ENCODE measurements at regions not wholly inside any gene's neighbourhood (a gene's known extent, or its start where the extent isn't known, plus 50 kb on each side); places are given as distances from the start of the nearest gene placed in this dataset.

GRCh38 chr2:107729440-107729839 is 97.3 kb upstream of the RGPD4 start:
- Histone ChIP-seq H3K4me1 (no peaks in the 10 kb centered on the region), H3K27me3 (no peaks in the 10 kb centered on the region), H3K27ac (no peak overlapping the region), H3K9me3 (no peaks in the 10 kb centered on the region), H3K4me3 (no peak overlapping the region), H3K36me3 (no peaks in the 10 kb centered on the region)
- no peak for DNase-seq
- TF ChIP-seq POLR2A (IDR thresholded peaks at IDR 0.05) (no peak), CTCF (IDR thresholded peaks at IDR 0.05) (no peak)

- TF ChIP-seq CTCF (IDR thresholded peaks at IDR 0.05) (no peak), POLR2A (IDR thresholded peaks at IDR 0.05) (no peak)
- H3K36me3 ChIP-seq: no peaks in the 10 kb centered on the region
These were observed 95.8 kb upstream of the RGPD4 start for GRCh38 chr2:107730898-107731297.

GRCh38 chr2:107731435-107731834 is 95.3 kb upstream of the RGPD4 start:
- Histone ChIP-seq H3K4me3 (no peak overlapping the region), H3K27ac (no peak overlapping the region), H3K27me3 (no peaks in the 10 kb centered on the region), H3K9me3 (no peaks in the 10 kb centered on the region), H3K36me3 (no peaks in the 10 kb centered on the region), H3K4me1 (no peaks in the 10 kb centered on the region)
- TF ChIP-seq CTCF (IDR thresholded peaks at IDR 0.05) (no peak), POLR2A (IDR thresholded peaks at IDR 0.05) (no peak)
- DNase-seq: no peak

More at GRCh38 chr2:107730898-107731297, 95.8 kb upstream of the RGPD4 start:
- no peaks in the 10 kb centered on the region for H3K4me1 ChIP-seq
- no peak overlapping the region for H3K4me3 ChIP-seq
- no peaks in the 10 kb centered on the region for H3K9me3 ChIP-seq
- DNase-seq: no peak
- no peak overlapping the region for H3K27ac ChIP-seq
- H3K27me3 ChIP-seq: no peaks in the 10 kb centered on the region

- Histone ChIP-seq H3K9me3 (no peaks in the 10 kb centered on the region), H3K27me3 (no peaks in the 10 kb centered on the region), H3K36me3 (no peaks in the 10 kb centered on the region), H3K4me1 (no peaks in the 10 kb centered on the region), H3K4me3 (no peak overlapping the region), H3K27ac (no peak overlapping the region)
- no peak for DNase-seq
- TF ChIP-seq CTCF (IDR thresholded peaks at IDR 0.05) (no peak), POLR2A (IDR thresholded peaks at IDR 0.05) (no peak)
These were observed 91.5 kb upstream of the RGPD4 start for GRCh38 chr2:107735201-107735600.

GRCh38 chr2:107737756-107738155 is 88.9 kb upstream of the RGPD4 start:
- H3K36me3 ChIP-seq: no peaks in the 10 kb centered on the region
- no peaks in the 10 kb centered on the region for H3K9me3 ChIP-seq
- TF ChIP-seq CTCF (IDR thresholded peaks at IDR 0.05): no peak
- TF ChIP-seq POLR2A (IDR thresholded peaks at IDR 0.05): no peak
- no peaks in the 10 kb centered on the region for H3K4me1 ChIP-seq
- DNase-seq: no peak
- H3K27ac ChIP-seq: no peak overlapping the region
- H3K27me3 ChIP-seq: no peaks in the 10 kb centered on the region
- H3K4me3 ChIP-seq: no peak overlapping the region

GRCh38 chr2:107738266-107738665 is 88.4 kb upstream of the RGPD4 start:
- Histone ChIP-seq H3K9me3 (no peaks in the 10 kb centered on the region), H3K4me3 (no peak overlapping the region)

More at GRCh38 chr2:107738266-107738665, 88.4 kb upstream of the RGPD4 start:
- DNase-seq: no peak
- Histone ChIP-seq H3K27ac (no peak overlapping the region), H3K4me1 (no peaks in the 10 kb centered on the region), H3K36me3 (no peaks in the 10 kb centered on the region), H3K27me3 (no peaks in the 10 kb centered on the region)
- TF ChIP-seq POLR2A (IDR thresholded peaks at IDR 0.05): no peak
- TF ChIP-seq CTCF (IDR thresholded peaks at IDR 0.05): no peak
